GM21515 (cell line): ENCODE measurements at regions not wholly inside any gene's neighbourhood (a gene's known extent, or its start where the extent isn't known, plus 50 kb on each side); places are given as distances from the start of the nearest gene placed in this dataset.

Source experiments
- ATAC-seq: cut with Tn5 transposase; IDR thresholded peaks from one replicate; pipeline ENCODE4 v1.9.1; 2021; ENCODE audit not compliant: unreplicated experiment

- no peak for ATAC-seq
Observed at GRCh38 chr6:15779726-15780125, 116.9 kb upstream of the DTNBP1 start.

GRCh38 chr6:15776458-15776980 lies 113.7 kb upstream of the DTNBP1 start:
- ATAC-seq: no peak

- ATAC-seq: no peak
Observed at GRCh38 chr6:15775741-15776140, 112.9 kb upstream of the DTNBP1 start.

GRCh38 chr6:15775076-15775634 lies 112.3 kb upstream of the DTNBP1 start:
- no peak for ATAC-seq

GRCh38 chr6:15773806-15774410 lies 111.1 kb upstream of the DTNBP1 start:
- ATAC-seq: no peak

GRCh38 chr6:15770347-15771143 lies 107.7 kb upstream of the DTNBP1 start:
- ATAC-seq: peak; percentile 64

- no peak for ATAC-seq
Observed at GRCh38 chr6:15769511-15770018, 106.7 kb upstream of the DTNBP1 start.

GRCh38 chr6:15768999-15769398 lies 106.2 kb upstream of the DTNBP1 start:
- ATAC-seq: no peak

GRCh38 chr6:15763837-15764236 lies 101.0 kb upstream of the DTNBP1 start:
- ATAC-seq: no peak

GRCh38 chr6:15763364-15763763 lies 100.5 kb upstream of the DTNBP1 start:
- ATAC-seq: no peak

GRCh38 chr6:15761045-15761502 lies 98.2 kb upstream of the DTNBP1 start:
- no peak for ATAC-seq

GRCh38 chr6:15758631-15759215 lies 95.9 kb upstream of the DTNBP1 start:
- no peak for ATAC-seq

GRCh38 chr6:15755526-15755925 lies 92.7 kb upstream of the DTNBP1 start:
- no peak for ATAC-seq

GRCh38 chr6:15754706-15755079 lies 91.9 kb upstream of the DTNBP1 start:
- ATAC-seq: no peak

GRCh38 chr6:15754035-15754705 lies 91.3 kb upstream of the DTNBP1 start:
- ATAC-seq: no peak

- no peak for ATAC-seq
Observed at GRCh38 chr6:15752820-15753219, 90.0 kb upstream of the DTNBP1 start.

GRCh38 chr6:15751721-15752350 lies 89.0 kb upstream of the DTNBP1 start:
- ATAC-seq: no peak

- no peak for ATAC-seq
Observed at GRCh38 chr6:15748341-15748740, 85.5 kb upstream of the DTNBP1 start.

GRCh38 chr6:15747354-15747883 lies 84.6 kb upstream of the DTNBP1 start:
- no peak for ATAC-seq

- no peak for ATAC-seq
Observed at GRCh38 chr6:15745781-15746180, 83.0 kb upstream of the DTNBP1 start.
